ENCODE measurements at regions not wholly inside any gene's neighbourhood (a gene's known extent, or its start where the extent isn't known, plus 50 kb on each side); places are given as distances from the start of the nearest gene placed in this dataset.
"Not testable (repeated sequence)": the region's sequence is repeated elsewhere in the genome, so short reads cannot be mapped to it uniquely, and the experiment has no call there.

DNA sequence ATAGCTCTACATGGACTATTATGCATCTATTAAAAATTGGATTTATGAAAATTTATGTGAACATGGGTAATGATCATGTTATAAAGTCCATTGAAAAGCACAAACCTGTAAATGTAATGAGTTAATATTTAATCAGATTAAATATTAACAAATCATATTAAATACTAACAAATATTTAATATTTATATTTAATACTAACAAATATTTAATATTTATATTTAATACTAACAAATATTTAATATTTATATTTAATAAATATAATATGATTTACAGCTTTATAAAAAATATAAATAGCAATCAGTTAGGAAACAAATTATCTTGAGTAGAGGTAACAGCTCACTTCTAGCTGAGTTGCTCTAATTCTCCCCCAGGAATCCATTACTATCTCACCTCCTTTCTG lies 758.0 kb upstream of the USP15 start:
- no peak for ATAC-seq
- DNase-seq: no peak

DNA sequence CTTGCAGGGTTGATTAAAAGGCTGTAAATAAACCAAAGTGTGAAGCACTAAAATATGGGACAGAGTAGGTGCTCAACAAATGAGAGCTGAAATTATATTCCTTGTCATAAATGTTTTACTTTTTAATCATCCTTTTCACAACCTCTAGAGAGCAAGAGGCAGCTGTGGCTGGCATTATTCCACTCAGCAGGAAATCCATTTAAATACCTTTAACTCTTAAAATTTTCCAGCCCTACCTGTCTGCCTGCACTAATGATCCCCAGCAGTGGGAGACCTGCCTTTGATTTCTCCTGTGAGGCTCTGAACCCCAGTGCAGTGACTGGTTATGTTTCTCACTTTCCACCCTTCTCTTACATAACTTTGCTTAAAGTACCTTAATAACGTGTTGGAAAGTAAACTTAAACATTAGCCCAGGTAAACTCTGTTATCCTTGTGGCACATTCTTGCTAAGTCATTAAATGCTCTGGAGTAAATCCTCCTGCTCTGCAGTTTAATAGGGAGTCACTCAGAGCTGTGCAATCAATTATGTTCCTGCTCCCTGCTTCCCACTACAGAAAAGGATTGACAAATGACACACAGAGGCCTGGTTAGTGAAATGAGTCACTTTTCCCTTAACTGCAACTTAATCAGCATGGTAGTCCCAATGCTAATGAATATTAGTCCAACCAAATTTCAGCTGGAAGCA lies 755.7 kb upstream of the USP15 start:
- ATAC-seq (no peak), DNase-seq (no peak)

DNA sequence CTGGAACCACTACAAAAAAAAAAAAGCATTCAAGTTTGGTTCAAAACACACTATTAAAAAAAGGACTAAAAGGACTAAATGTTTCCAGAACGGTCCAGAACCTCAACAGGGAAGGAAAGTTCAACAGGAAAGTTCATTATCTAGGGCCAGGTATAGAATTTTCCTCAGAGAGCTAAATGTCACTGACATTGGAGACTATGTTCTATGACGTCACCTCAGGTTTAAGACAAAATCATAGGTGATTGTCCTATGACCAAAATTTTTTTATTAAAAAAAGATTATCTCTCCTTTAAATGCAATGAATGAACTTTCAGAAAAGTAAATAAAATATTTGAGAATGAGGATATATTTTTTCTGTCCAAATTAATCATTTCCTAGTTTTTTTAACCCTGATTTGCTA lies 746.7 kb upstream of the USP15 start:
- DNase-seq (no peak), ATAC-seq (no peak)

DNA sequence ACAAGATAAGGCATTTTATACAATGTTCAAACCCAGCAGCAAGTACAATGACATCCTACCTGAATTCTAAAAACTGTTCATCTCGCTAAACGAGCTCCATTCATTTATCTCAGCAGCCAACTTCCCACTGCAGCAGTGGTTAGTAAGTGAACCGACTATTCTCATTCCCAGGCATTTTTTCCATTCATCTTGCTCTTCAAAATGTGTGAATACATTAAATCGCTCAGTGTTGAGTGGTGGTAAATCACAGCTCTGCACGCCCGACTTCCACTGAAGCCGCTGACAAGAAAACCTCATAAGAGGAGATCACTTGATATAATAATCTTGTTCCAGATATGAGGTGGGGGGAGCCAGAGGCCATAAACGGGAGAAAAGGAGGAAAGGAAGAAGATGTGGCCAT lies 746.2 kb upstream of the USP15 start:
- no peak for ATAC-seq
- no peak for DNase-seq

DNA sequence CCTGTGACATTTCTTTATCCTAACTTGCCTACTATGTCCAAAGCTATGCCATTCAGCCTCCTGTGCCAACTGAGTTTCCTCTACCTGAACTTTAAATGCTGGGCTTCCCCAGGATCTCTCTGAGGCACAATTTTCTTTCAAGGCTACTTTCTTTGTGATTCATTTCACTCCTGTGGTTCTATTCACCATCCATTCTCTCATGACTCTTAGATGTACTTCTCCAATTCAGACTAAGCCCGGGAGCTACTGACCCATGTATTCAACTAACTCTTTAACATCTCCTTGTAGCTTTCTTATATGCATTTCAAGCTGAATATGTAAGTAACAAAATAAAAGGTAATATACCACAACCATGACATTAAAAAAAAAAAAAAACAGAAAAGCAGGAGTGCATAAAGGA lies 738.9 kb upstream of the USP15 start:
- DNase-seq (no peak), ATAC-seq (no peak)

DNA sequence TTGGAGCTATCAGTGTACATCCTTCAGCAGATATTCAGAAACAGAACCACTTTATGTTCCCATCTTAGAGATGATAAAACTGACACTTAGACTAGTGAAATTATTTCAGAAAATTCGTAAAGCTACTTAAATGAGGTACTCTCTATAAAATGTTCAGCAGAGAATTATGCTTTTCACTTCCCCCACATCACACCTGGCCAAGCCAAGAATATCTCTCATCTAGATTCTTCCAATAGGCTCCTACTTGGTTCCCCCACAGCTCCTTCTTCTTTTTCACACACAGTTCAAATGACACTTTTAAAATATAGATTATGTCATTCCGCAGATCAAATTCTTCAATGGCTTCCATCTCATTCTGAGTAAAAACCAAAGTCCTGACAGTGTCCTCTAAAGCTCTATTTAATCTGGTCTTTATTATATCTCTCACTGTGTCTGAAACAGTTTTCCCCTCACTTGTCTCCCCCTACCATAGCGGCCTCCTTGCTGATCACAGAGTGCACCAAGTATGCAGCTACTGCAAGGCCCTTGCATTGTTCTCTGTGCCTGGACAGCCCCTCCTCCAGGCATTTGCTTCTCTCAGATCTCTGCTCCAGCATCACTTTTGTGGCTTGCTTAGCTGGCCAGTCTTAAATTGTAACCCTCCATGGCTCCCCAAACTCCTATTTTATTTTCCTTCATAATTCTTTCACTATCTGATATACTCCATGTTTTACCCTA lies 736.8 kb upstream of the USP15 start:
- DNase-seq (no peak), ATAC-seq (no peak)

DNA sequence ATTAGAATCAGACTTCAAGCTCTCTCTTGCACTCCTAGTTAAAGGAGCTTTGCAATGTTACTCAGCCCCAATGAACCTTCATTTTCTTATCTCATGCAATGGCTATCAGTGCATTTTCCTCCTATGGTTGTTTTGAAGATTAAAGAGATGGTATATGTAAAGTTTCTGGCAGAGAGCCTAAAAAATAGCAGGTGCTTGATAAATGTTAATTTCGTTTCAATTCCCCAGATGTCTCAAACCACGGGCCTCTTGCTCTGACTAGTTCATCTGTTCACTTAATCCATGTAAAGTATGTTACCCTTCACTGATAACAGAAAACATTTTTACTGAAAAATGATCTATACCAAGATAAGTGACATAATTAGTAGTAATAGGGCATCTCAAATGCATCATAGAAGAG lies 735.4 kb upstream of the USP15 start:
- no peak for ATAC-seq
- DNase-seq: no peak

DNA sequence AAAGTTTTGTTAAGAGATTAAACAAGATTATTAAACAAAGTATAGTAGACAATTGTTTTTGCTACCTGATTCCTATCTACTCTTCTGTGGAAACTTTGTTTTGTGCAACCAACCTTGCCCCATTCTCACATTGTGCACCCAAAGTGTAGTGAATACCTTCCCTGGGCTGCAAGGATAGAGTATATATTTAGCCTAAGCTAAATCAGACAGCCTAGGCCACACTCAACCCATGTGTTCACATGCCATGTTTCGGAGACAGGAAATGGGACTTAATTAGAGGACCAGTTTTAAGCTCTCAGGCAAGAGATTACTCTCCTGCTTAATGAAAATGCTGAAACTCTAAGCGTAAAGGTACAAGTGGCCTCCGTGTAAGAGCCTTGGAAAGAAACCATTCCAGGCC lies 734.9 kb upstream of the USP15 start:
- ATAC-seq: no peak
- no peak for DNase-seq

DNA sequence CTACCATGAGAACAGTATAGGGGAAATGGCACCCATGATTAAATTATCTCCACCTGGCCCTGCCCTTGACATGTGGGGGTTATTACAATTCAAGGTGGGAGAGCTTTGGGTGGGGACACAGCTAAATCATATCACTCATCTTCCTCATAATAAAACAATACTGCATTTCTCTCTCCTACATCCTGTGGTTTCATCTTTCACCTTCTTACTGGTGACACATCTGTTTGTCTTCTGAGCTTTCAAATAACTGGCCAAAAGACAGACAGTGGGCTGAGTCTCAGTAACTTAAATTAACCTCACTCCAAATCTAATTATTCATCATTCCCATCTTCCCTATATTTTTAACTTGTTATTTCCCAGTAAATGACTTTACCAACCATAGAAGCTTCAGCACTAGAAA lies 729.7 kb upstream of the USP15 start:
- ATAC-seq: no peak
- DNase-seq: no peak

DNA sequence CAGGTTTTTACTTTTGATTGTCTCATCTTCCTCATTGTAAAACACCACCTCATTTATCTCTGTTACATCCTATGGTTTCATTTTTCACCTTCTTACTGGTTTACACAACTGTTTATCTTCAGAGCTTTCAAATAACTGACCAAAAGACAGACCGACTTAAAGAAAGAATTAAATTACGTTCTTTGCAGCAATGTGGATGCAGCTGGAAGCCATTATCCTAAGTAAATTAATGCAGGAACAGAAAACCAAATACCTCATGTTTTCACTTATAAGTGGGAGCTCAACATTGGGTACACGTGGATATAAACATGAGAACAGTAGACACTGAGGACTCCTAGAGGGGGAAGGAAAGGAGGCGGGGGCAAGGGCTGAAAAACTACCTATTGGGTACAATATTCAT lies 729.0 kb upstream of the USP15 start:
- ATAC-seq: no peak
- no peak for DNase-seq

DNA sequence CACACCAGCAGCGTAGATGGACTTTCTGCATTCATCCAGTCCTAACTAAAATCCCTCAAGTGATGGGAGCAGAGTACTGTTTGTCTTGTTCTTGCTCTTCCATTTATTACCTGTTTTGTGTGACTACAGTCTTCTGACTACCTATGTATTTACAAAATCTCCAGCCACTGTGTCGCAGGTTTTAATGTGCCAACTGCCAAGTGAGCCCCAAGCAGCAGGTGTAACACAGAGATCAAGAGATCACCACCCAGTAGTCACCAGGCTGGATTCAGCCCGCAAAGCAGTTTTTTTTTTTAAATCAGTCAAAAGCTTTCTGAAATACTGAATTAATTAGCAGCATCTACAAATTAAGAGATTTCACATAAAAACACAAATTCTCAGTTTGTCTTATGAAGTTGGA lies 724.1 kb upstream of the USP15 start:
- no peak for DNase-seq
- ATAC-seq: no peak

DNA sequence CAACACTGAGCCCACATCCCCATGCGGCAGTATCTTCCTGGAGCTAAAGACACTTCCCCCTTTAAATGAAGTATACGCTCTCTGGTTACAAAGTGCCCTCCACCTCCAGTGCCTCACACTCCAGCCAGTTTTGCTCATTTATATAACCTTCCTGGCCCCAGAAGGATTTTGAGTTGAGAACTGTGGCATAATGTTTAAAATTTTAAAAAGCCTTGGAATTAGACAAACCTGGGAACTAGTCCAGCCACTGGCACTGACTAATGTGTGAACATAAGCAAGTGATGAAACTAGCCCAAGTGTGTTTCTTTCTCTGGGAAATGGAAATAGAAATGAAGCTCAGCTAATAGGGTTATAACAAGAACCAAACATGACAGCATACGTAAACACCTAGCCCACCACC lies 723.7 kb upstream of the USP15 start:
- DNase-seq (no peak), ATAC-seq (no peak)

DNA sequence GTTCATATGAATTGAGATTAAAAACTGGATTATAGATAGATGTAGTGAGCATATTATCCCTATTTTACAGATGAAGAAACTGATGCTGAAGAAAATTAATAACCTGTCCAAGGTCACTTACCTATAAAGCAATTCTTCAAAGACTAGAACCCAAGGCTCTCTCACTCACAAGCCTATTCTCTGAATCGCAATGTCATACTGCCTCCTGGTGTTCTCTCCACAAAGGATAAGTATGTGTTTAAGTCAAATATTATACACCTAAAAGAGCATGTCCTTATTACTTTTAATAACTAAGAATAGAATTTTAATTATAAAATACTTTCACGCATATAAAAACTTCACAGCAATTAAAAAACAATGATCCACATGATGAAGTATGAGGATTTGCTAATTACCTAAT lies 721.3 kb upstream of the USP15 start:
- no peak for ATAC-seq
- no peak for DNase-seq

DNA sequence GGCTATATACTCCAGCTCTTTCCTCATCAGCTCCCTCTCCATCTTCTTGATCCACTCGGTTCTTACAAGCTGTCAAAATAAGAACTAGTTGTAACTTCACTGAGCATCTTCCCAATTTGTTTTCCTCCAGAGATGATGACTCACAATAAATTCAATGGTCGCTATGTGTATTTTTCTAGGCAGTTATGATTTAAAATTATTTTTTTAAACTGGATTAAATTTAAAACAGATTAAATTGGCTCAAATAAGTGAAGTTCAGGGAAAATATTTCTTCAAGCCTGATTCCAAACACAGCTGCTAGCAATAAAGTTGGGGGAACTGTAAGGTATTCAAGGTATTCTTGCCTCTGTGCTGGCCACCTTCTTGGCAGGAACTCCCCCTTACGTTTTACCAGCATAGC lies 717.7 kb upstream of the USP15 start:
- DNase-seq: no peak
- no peak for ATAC-seq

DNA sequence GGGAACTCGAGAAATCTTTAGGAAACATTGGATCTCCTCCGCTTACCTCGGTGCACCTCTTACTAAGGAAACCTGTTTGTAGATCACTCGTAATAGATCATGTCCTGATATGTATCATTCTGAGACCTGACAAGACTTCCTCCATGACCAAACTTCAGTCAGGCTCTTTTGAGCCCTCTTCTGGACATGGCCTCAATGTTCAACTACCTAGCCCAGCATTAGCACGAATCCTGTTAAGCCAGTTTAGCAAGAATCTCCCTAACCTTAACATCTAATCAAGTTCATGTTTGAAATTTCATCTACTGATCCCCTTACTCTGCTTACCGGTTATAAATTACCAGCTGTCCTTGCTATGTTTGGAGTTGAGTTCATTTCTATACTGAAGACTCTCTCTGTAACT lies 713.9 kb upstream of the USP15 start:
- ATAC-seq: no peak
- DNase-seq: no peak

DNA sequence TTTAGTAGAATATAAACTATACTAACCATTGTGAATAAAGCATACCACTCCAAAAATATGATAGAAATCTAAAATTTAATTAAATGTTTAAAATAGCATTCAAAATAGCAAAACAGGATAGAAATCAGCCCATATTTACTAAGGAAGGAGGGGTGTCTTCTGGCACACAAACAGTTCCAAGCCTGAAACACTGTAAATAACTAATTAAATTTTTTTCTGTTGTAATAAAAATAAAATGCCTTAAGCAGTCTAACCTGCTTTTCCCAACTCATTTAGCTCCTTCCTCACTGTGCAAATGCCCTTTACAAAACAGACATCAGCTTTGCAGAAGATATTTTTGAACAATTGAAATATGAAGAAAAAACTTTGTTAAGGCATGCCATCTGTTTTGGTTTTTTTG lies 707.1 kb upstream of the USP15 start:
- DNase-seq (no peak), ATAC-seq (no peak)

DNA sequence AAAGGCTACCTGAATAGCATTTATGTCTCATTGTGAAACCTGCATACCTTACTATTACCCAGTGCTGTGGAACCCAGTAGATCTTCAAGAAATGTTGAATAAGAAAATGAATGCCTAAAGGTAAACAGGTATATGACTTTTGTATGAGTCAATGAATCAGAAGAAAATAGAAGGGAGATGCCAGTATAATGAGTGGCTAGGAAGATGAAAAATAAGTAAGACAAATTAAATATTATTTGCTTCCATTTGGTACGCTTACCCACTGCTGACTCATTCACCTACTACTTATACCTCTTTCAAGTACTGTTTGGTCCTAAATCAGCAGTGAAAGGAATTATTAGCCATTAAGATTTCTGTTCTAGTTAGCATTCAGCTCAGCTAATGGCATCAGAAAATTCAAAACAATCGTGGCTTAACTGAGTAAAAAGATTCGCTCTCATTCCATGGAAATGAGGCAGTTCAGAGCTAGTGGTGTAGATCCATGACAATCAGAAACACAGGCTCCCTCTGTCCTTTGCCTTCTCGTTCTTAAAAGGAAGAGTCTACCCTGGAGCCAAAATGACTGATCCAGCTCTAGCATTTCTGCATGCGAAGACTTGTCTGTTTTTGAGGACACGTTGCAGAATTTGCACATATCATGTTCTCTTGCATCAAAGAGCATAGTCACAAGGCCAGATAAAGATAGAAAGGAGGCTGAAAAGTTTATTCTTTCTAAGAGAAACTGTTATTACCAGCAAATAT lies 705.8 kb upstream of the USP15 start:
- ATAC-seq (no peak), DNase-seq (no peak)

DNA sequence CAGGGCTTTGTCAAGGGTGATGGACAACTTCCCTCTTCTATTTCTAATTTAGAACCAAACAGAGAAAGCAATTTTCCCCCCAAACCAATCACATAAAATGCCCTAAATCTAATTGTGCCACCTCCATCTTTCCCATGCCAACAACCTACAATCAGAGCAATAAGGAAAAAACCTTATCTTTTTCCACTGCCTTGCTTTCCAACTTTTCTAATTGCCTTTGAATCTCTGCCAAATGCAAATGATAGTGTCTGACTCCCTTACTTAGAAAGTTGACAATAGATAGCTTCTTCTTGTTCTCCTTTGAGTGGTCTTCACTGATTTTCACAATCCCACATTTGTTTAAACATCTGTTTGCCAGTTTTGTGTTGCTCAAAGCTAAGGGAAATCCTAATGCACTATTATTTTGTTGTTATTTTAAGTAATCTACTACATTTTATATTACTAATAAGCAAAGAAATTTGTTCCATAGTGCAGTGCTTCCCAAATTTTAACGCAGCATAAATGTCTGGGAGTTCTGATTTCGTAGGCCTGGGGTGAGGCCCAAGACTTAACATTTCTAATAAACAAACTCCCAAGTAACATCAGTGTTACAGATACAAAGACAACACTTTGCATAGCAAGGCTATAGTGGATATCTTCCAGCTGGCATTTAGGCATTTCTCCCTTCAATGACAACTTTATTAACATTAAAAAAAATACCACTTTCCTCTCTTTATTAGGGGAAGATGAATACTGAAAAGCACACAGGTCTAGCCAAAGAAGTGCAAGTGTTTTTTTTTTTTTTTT lies 696.3 kb upstream of the USP15 start:
- no peak for DNase-seq
- ATAC-seq: no peak

DNA sequence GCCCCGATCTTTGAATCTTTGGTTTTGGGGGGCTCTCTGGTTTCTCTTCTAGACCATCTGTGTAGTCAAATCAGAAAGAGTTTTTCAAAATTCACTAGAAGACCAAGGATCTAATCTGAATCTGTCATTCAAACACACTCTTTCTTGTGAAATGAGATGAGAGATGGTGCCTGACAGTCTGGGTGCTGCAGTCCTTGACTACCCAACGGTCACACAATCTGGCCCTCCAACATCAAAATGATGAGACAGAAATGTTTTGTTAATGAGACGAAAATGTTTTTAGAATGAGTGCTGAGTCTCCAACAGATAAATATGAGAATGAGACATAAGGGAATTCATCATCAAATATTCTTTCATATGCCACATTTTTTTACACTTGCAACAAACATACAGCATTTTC lies 695.7 kb upstream of the USP15 start:
- no peak for DNase-seq
- no peak for ATAC-seq

DNA sequence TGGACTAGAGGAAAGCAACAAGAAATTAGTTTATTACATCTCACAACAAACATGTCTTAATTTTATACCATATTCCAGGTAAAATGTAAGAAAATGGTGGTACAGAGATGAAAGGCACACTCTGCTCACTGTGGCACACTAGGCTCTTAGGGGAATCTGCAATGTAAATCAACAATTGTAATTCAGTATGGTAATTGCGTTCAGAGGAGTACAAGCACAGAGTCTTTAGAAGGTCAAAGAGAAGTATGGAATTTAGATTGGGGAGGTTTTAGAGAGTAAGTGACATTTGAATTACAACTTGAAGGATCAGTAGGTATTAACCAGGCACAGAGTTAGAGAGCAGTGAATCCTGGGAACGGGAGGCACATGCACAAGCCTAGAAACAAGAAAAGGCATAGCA lies 694.0 kb upstream of the USP15 start:
- ATAC-seq (no peak), DNase-seq (no peak)

DNA sequence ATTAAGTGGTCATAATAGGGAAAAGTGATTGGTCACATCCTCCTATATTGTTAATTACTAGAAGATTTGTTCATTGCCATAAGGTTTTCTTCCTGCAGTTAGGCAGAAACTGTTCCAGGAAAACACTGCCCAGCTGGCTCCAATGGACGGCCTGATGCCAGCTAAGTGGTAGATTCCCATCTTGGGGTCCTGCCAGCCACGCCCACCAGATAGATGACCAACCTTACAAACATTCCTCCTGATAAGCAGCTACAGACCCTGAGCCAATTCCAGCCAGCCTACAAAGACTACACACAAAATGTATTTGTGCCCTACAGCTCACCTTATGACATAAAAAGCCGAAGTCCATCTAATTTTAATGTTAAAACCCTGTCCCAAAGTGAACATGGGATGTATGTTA lies 685.9 kb upstream of the USP15 start:
- ATAC-seq: no peak

DNA sequence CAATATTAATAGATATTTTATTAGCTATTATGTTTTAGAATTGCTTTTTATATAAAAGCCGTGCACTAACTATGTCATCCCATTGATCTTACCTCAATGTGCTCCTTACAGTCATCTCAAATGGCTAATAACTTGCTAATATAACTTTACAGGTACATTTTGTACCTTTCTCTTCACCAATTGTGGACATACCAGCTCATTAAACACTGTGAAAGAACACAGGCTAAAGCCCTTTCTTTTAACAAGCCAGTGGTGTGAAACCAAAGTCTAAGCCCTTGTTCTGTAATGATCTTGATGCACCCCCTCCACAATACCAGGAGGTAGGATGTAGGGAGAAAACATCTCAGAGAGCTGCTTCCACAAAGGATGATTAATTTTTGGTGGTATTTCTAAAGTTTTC lies 675.3 kb upstream of the USP15 start:
- no peak for ATAC-seq
- DNase-seq: no peak

More for the DNA sequence above, 685.9 kb upstream of the USP15 start:
- no peak for DNase-seq

DNA sequence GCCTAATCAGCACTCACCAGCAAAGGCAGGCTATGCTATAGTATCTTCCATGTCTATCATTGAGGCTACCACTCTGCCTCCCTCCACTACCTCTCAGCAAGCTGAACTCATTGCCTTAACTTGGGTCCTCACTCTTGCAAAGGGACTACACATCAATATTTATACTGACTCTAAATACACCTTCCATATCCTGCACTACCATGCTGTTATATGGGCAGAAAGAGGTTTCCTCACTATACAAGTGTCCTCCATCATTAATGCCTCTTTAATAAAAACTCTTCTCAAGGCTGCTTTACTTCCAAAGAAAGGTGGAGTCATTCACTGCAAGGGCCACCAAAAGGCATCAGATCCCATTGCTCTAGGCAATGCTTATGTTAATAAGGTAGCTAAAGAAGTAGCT lies 669.3 kb upstream of the USP15 start:
- ATAC-seq: not testable (repeated sequence)

More for the DNA sequence above, 669.3 kb upstream of the USP15 start:
- not testable (repeated sequence) for DNase-seq

Measured in stimulated activated naive CD8-positive, alpha-beta T cell treated with anti-CD3 and anti-CD28 coated beads, Interleukin-15, Interleukin-2, amounts not matched to agents 100 U/mL and 50 U/mL, for 24 hours (primary cell).